M059J (cell line): ENCODE measurements at regions not wholly inside any gene's neighbourhood (a gene's known extent, or its start where the extent isn't known, plus 50 kb on each side); places are given as distances from the start of the nearest gene placed in this dataset.
A peak's percentile ranks its signal among the peaks of the same experiment; 100 is the strongest.

Source experiments
- DNase-seq: peaks from one replicate; pipeline ENCODE4 v3.0.0-alpha.2; 2012; ENCODE audit warnings: low read depth

- no peak for DNase-seq
These were observed 96.3 kb upstream of the RNF152 start for GRCh38 chr18:61989138-61989537.

GRCh38 chr18:61988100-61988499 lies 95.3 kb upstream of the RNF152 start:
- DNase-seq, result peak; percentile 13

- DNase-seq, result no peak
These were observed 92.9 kb upstream of the RNF152 start for GRCh38 chr18:61985681-61986080.

- no peak for DNase-seq
These were observed 91.5 kb upstream of the RNF152 start for GRCh38 chr18:61984349-61984748.

GRCh38 chr18:61982475-61982874 lies 89.7 kb upstream of the RNF152 start:
- DNase-seq, result no peak

- DNase-seq, result no peak
These were observed 87.5 kb upstream of the RNF152 start for GRCh38 chr18:61980355-61980754.

- DNase-seq, result peak; percentile 27
These were observed 82.9 kb upstream of the RNF152 start for GRCh38 chr18:61975526-61976326.

- no peak for DNase-seq
These were observed 80.7 kb upstream of the RNF152 start for GRCh38 chr18:61973273-61974115.

- DNase-seq, result peak; percentile 60
These were observed 79.8 kb upstream of the RNF152 start for GRCh38 chr18:61972389-61973264.

GRCh38 chr18:61967252-61967891 lies 74.6 kb upstream of the RNF152 start:
- no peak for DNase-seq

- DNase-seq, result peak; percentile 80
These were observed 72.5 kb upstream of the RNF152 start for GRCh38 chr18:61965311-61965710.

- DNase-seq, result peak; percentile 60
These were observed 71.8 kb upstream of the RNF152 start for GRCh38 chr18:61964616-61965015.

GRCh38 chr18:61963705-61964104 lies 70.9 kb upstream of the RNF152 start:
- peak; percentile 48 for DNase-seq

GRCh38 chr18:61957801-61958516 lies 65.2 kb upstream of the RNF152 start:
- DNase-seq, result peak; percentile 40

GRCh38 chr18:61955644-61956043 lies 62.8 kb upstream of the RNF152 start:
- DNase-seq, result no peak

GRCh38 chr18:61954096-61954746 lies 61.4 kb upstream of the RNF152 start:
- no peak for DNase-seq

- no peak for DNase-seq
These were observed 60.8 kb upstream of the RNF152 start for GRCh38 chr18:61953641-61954040.

- DNase-seq, result peak; percentile 57
These were observed 60.4 kb upstream of the RNF152 start for GRCh38 chr18:61953161-61953560.

- no peak for DNase-seq
These were observed 58.6 kb upstream of the RNF152 start for GRCh38 chr18:61951396-61951795.

GRCh38 chr18:61950371-61950770 lies 57.6 kb upstream of the RNF152 start:
- no peak for DNase-seq
